ACC112 (cell line): ENCODE measurements at regions not wholly inside any gene's neighbourhood (a gene's known extent, or its start where the extent isn't known, plus 50 kb on each side); places are given as distances from the start of the nearest gene placed in this dataset.
A peak's percentile ranks its signal among the peaks of the same experiment; 100 is the strongest.
"Not testable (repeated sequence)": the region's sequence is repeated elsewhere in the genome, so short reads cannot be mapped to it uniquely, and the experiment has no call there.

Experiments
- H2AFZ ChIP-seq: fragments of 200-600 bp; sonication (generic); one replicate; pipeline ENCODE4 v1.6.0; 2017; ENCODE audit warnings: antibody characterized with exemption, low read length; ENCODE audit not compliant: unreplicated experiment
- H3K27ac ChIP-seq: fragments of 200-600 bp; sonication (generic); 2 replicates; pipeline ENCODE4 v1.5.1; 2014; ENCODE audit warnings: low read depth, mild to moderate bottlenecking, antibody characterized with exemption, low read length, moderate library complexity
- H3K27me3 ChIP-seq: fragments of 200-600 bp; sonication (generic); 2 replicates; pipeline ENCODE4 v1.6.1; 2014; ENCODE audit warnings: mild to moderate bottlenecking, antibody characterized with exemption, low read length, moderate library complexity, mixed read lengths; ENCODE audit not compliant: insufficient read depth
- H3K36me3 ChIP-seq: fragments of 200-600 bp; sonication (generic); 2 replicates; pipeline ENCODE4 v1.6.1; 2016; ENCODE audit warnings: mild to moderate bottlenecking, antibody characterized with exemption, low read length, moderate library complexity, mixed read lengths; ENCODE audit not compliant: insufficient read depth
- H3K4me1 ChIP-seq: fragments of 200-600 bp; sonication (generic); one replicate; pipeline ENCODE4 v1.6.1; 2016; ENCODE audit warnings: low read length, mixed read lengths; ENCODE audit not compliant: insufficient read depth, unreplicated experiment, control insufficient read depth
- H3K4me3 ChIP-seq: fragments of 200-600 bp; sonication (generic); 2 replicates; pipeline ENCODE4 v1.5.1; 2014; ENCODE audit warnings: mild to moderate bottlenecking, low read depth, low read length
- H3K79me2 ChIP-seq: fragments of 200-600 bp; sonication (generic); one replicate; pipeline ENCODE4 v1.6.0; 2016; ENCODE audit warnings: low read length; ENCODE audit not compliant: control insufficient read depth, unreplicated experiment, insufficient read depth

- no peaks in the 10 kb centered on the region for H3K36me3 ChIP-seq
- no peak overlapping the region for H2AFZ ChIP-seq
- no peaks in the 10 kb centered on the region for H3K79me2 ChIP-seq
- H3K4me3 ChIP-seq, result no peak overlapping the region
- no peaks in the 10 kb centered on the region for H3K27me3 ChIP-seq
- H3K4me1 ChIP-seq, result no peaks in the 10 kb centered on the region
- no peak overlapping the region for H3K27ac ChIP-seq
Observed at GRCh38 chr18:59993560-59993959, 93.8 kb downstream of the PMAIP1 start.

GRCh38 chr18:59990121-59990823 is 90.5 kb downstream of the PMAIP1 start:
- Histone ChIP-seq H3K4me1 (no peaks in the 10 kb centered on the region), H2AFZ (no peak overlapping the region), H3K27me3 (no peaks in the 10 kb centered on the region), H3K36me3 (no peaks in the 10 kb centered on the region), H3K27ac (no peak overlapping the region), H3K4me3 (no peak overlapping the region), H3K79me2 (no peaks in the 10 kb centered on the region)

- H3K27ac ChIP-seq, result no peak overlapping the region
- no peaks in the 10 kb centered on the region for H3K79me2 ChIP-seq
- no peak overlapping the region for H3K4me3 ChIP-seq
- H2AFZ ChIP-seq, result no peak overlapping the region
- no peaks in the 10 kb centered on the region for H3K4me1 ChIP-seq
- H3K27me3 ChIP-seq, result no peaks in the 10 kb centered on the region
- H3K36me3 ChIP-seq, result no peaks in the 10 kb centered on the region
Observed at GRCh38 chr18:59988098-59988706, 88.4 kb downstream of the PMAIP1 start.

GRCh38 chr18:59987102-59987501 is 87.3 kb downstream of the PMAIP1 start:
- H3K4me3 ChIP-seq, result no peak overlapping the region
- no peaks in the 10 kb centered on the region for H3K36me3 ChIP-seq
- H3K4me1 ChIP-seq, result no peaks in the 10 kb centered on the region
- no peak overlapping the region for H3K27ac ChIP-seq
- H2AFZ ChIP-seq, result no peak overlapping the region
- H3K27me3 ChIP-seq, result no peaks in the 10 kb centered on the region
- H3K79me2 ChIP-seq, result no peaks in the 10 kb centered on the region

- no peak overlapping the region for H3K4me3 ChIP-seq
- H3K27me3 ChIP-seq, result no peaks in the 10 kb centered on the region
- no peaks in the 10 kb centered on the region for H3K36me3 ChIP-seq
- H3K79me2 ChIP-seq, result no peaks in the 10 kb centered on the region
- H3K4me1 ChIP-seq, result no peaks in the 10 kb centered on the region
- no peak overlapping the region for H3K27ac ChIP-seq
- no peak overlapping the region for H2AFZ ChIP-seq
Observed at GRCh38 chr18:59986139-59986538, 86.3 kb downstream of the PMAIP1 start.

GRCh38 chr18:59985289-59985688 is 85.5 kb downstream of the PMAIP1 start:
- H3K4me3 ChIP-seq, result no peak overlapping the region
- no peak overlapping the region for H3K27ac ChIP-seq
- H3K36me3 ChIP-seq, result no peaks in the 10 kb centered on the region
- no peaks in the 10 kb centered on the region for H3K79me2 ChIP-seq
- H3K4me1 ChIP-seq, result no peaks in the 10 kb centered on the region
- no peak overlapping the region for H2AFZ ChIP-seq
- H3K27me3 ChIP-seq, result no peaks in the 10 kb centered on the region

- no peaks in the 10 kb centered on the region for H3K4me1 ChIP-seq
- no peak overlapping the region for H3K4me3 ChIP-seq
- H3K79me2 ChIP-seq, result no peaks in the 10 kb centered on the region
- no peaks in the 10 kb centered on the region for H3K27me3 ChIP-seq
- no peaks in the 10 kb centered on the region for H3K36me3 ChIP-seq
- H2AFZ ChIP-seq, result no peak overlapping the region
- H3K27ac ChIP-seq, result no peak overlapping the region
Observed at GRCh38 chr18:59983506-59983905, 83.7 kb downstream of the PMAIP1 start.

- Histone ChIP-seq H2AFZ (no peak overlapping the region), H3K4me3 (no peak overlapping the region), H3K27ac (no peak overlapping the region), H3K36me3 (no peaks in the 10 kb centered on the region), H3K79me2 (no peaks in the 10 kb centered on the region), H3K27me3 (no peaks in the 10 kb centered on the region), H3K4me1 (no peaks in the 10 kb centered on the region)
Observed at GRCh38 chr18:59980188-59980637, 80.4 kb downstream of the PMAIP1 start.

GRCh38 chr18:59971871-59972428 is 72.2 kb downstream of the PMAIP1 start:
- H2AFZ ChIP-seq, result no peak overlapping the region
- no peaks in the 10 kb centered on the region for H3K4me1 ChIP-seq
- H3K27me3 ChIP-seq, result peaks cover 7% of the 10 kb centered on the region; the same call in 1 of the 2 replicates
- H3K36me3 ChIP-seq, result no peaks in the 10 kb centered on the region
- no peak overlapping the region for H3K4me3 ChIP-seq
- H3K79me2 ChIP-seq, result no peaks in the 10 kb centered on the region
- no peak overlapping the region for H3K27ac ChIP-seq

GRCh38 chr18:59971144-59971543 is 71.3 kb downstream of the PMAIP1 start:
- not testable (repeated sequence) for H3K4me1 ChIP-seq, H3K27me3 ChIP-seq, H3K36me3 ChIP-seq, H3K79me2 ChIP-seq, H3K27ac ChIP-seq, H3K4me3 ChIP-seq
- peak overlapping the region; percentile 14 for H2AFZ ChIP-seq

- H3K27ac ChIP-seq, H3K27me3 ChIP-seq, H3K4me1 ChIP-seq, H3K36me3 ChIP-seq, H3K79me2 ChIP-seq: not testable (repeated sequence)
- Histone ChIP-seq H2AFZ (peak overlapping the region; percentile 32), H3K4me3 (peak overlapping the region; percentile 46; the same call in 1 of the 2 replicates)
Observed at GRCh38 chr18:59969477-59970028, 69.8 kb downstream of the PMAIP1 start.
